DND-41 (cell line): ENCODE measurements at regions not wholly inside any gene's neighbourhood (a gene's known extent, or its start where the extent isn't known, plus 50 kb on each side); places are given as distances from the start of the nearest gene placed in this dataset.
"Not testable (repeated sequence)": the region's sequence is repeated elsewhere in the genome, so short reads cannot be mapped to it uniquely, and the experiment has no call there.

Source experiments
- ATAC-seq: fragments of 200-7000 bp; cut with Tn5 transposase; 3 replicates; pipeline ENCODE4 v1.9.1; 2021; ENCODE audit warnings: low read depth; ENCODE audit not compliant: insufficient read depth
- DNase-seq: peaks from one replicate; pipeline ENCODE4 v3.0.0-alpha.2; 2020
- H2AFZ ChIP-seq: 2 replicates; pipeline ENCODE4 v1.6.0; 2012; ENCODE audit warnings: low read depth, low read length
- H3K27ac ChIP-seq: 2 replicates; pipeline ENCODE4 v1.5.1; 2012; ENCODE audit warnings: low read length, inconsistent platforms
- H3K27me3 ChIP-seq: fragments of 200-600 bp; sonication (generic); 2 replicates; pipeline ENCODE4 v1.6.0; 2012; ENCODE audit warnings: low read length, mild to moderate bottlenecking, inconsistent platforms; ENCODE audit not compliant: insufficient read depth, poor library complexity
- H3K36me3 ChIP-seq: 2 replicates; pipeline ENCODE4 v1.5.1; 2012; ENCODE audit warnings: low read length, inconsistent platforms; ENCODE audit not compliant: insufficient read depth
- H3K4me1 ChIP-seq: 2 replicates; pipeline ENCODE4 v1.5.1; 2012; ENCODE audit warnings: mild to moderate bottlenecking, low read length; ENCODE audit not compliant: insufficient read depth
- H3K4me2 ChIP-seq: 2 replicates; pipeline ENCODE4 v1.6.0; 2012; ENCODE audit warnings: mild to moderate bottlenecking, moderate library complexity, low read length, inconsistent platforms; ENCODE audit not compliant: insufficient read depth
- H3K4me3 ChIP-seq, 2 experiments: fragments of 200-600 bp in 1 of 2; shearing (Covaris generic) in 1 of 2; 2 replicates each; pipeline ENCODE4 v1.5.1; 2012 to 2016; ENCODE audit warnings: inconsistent platforms in 2 of 2, low read length in 2 of 2, mild to moderate bottlenecking in 2 of 2, low read depth in 1 of 2, moderate library complexity in 1 of 2
- H3K79me2 ChIP-seq: 2 replicates; pipeline ENCODE4 v1.6.0; 2012; ENCODE audit warnings: low read length, inconsistent platforms; ENCODE audit not compliant: insufficient read depth
- H3K9ac ChIP-seq: 2 replicates; pipeline ENCODE4 v1.6.0; 2012; ENCODE audit warnings: low read depth, mild to moderate bottlenecking, inconsistent platforms, low read length, moderate library complexity
- H3K9me3 ChIP-seq: 2 replicates; pipeline ENCODE4 v1.5.1; 2012; ENCODE audit warnings: low read length, moderate library complexity, mild to moderate bottlenecking, inconsistent platforms; ENCODE audit not compliant: insufficient read depth, severe bottlenecking
- H4K20me1 ChIP-seq: 2 replicates; pipeline ENCODE4 v1.6.0; 2012; ENCODE audit warnings: low read length; ENCODE audit not compliant: insufficient read depth
- EZH2 ChIP-seq: IDR thresholded peaks from 3 replicates; pipeline ENCODE4 v1.6.1; 2012; ENCODE audit warnings: borderline replicate concordance, low read depth, mild to moderate bottlenecking, moderate library complexity, low read length, inconsistent platforms; ENCODE audit not compliant: severe bottlenecking
- TF ChIP-seq, protein P1 (sequence below): IDR thresholded peaks from 2 replicates; pipeline ENCODE4 v1.5.1; 2012; ENCODE audit warnings: borderline replicate concordance, low read length, moderate library complexity, mild to moderate bottlenecking; ENCODE audit not compliant: poor library complexity, severe bottlenecking; ENCODE audit errors: extremely low read depth

GRCh38 chr20:54727490-54727889 lies 252.1 kb downstream of the DOK5 start:
- H3K79me2 ChIP-seq = no peaks in the 10 kb centered on the region
- peaks cover 6% of the 10 kb centered on the region for H3K27me3 ChIP-seq
- no peaks in the 10 kb centered on the region for H4K20me1 ChIP-seq
- H2AFZ ChIP-seq = no peak overlapping the region
- no peak overlapping the region for H3K9ac ChIP-seq
- DNase-seq (no peak), ATAC-seq (no peak)
- H3K4me2 ChIP-seq = no peak overlapping the region
- H3K27ac ChIP-seq = no peak overlapping the region
- no peak for TF ChIP-seq EZH2
- TF ChIP-seq, protein P1, sequence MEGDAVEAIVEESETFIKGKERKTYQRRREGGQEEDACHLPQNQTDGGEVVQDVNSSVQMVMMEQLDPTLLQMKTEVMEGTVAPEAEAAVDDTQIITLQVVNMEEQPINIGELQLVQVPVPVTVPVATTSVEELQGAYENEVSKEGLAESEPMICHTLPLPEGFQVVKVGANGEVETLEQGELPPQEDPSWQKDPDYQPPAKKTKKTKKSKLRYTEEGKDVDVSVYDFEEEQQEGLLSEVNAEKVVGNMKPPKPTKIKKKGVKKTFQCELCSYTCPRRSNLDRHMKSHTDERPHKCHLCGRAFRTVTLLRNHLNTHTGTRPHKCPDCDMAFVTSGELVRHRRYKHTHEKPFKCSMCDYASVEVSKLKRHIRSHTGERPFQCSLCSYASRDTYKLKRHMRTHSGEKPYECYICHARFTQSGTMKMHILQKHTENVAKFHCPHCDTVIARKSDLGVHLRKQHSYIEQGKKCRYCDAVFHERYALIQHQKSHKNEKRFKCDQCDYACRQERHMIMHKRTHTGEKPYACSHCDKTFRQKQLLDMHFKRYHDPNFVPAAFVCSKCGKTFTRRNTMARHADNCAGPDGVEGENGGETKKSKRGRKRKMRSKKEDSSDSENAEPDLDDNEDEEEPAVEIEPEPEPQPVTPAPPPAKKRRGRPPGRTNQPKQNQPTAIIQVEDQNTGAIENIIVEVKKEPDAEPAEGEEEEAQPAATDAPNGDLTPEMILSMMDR = no peak
- no peaks in the 10 kb centered on the region for H3K36me3 ChIP-seq
- H3K9me3 ChIP-seq = no peaks in the 10 kb centered on the region
- no peaks in the 10 kb centered on the region for H3K4me1 ChIP-seq
- no peak overlapping the region for H3K4me3 ChIP-seq

DNA sequence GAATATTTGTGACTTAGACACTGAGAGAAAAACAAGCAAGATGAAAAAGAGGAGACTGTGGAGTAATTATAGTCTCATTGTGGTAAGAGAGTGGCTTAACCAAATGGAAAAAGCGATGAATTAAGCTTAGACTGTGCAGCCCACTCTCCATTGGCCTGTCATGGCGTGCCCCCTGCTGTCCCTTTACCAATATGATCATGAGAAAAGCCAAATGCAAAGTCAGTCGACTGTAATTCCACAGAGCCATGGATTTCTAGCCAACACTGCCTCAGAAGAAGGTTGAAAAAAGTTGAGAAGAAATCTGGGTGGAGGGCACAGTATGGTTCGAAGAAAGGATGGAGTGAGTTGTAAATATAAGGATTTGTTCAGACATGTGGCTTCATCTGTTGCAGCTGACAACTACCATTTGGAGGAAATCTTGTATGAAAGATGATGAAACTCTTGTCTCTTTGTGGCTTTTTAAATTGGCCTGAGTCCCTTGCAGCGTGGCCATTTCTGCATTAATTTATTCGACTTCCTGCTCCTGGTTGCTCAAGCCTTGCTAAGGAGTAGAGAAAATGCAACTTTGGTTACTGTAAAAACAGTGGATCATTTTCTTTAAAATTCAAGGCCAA lies 251.4 kb downstream of the DOK5 start:
- H3K4me2 ChIP-seq = no peak overlapping the region
- H3K79me2 ChIP-seq = no peaks in the 10 kb centered on the region
- no peaks in the 10 kb centered on the region for H4K20me1 ChIP-seq
- no peak for ATAC-seq
- no peak overlapping the region for H3K27ac ChIP-seq
- H3K4me1 ChIP-seq = no peaks in the 10 kb centered on the region
- DNase-seq = no peak
- no peak overlapping the region for H2AFZ ChIP-seq
- peaks cover 6% of the 10 kb centered on the region for H3K27me3 ChIP-seq
- no peaks in the 10 kb centered on the region for H3K9me3 ChIP-seq
- no peak overlapping the region for H3K9ac ChIP-seq
- H3K4me3 ChIP-seq = no peak overlapping the region
- no peak for TF ChIP-seq EZH2
- TF ChIP-seq, protein P1 = peak; percentile 21
- H3K36me3 ChIP-seq = no peaks in the 10 kb centered on the region

- H4K20me1 ChIP-seq, H3K27ac ChIP-seq, ATAC-seq, H3K9me3 ChIP-seq, H3K4me1 ChIP-seq, DNase-seq, H3K36me3 ChIP-seq, H3K4me3 ChIP-seq, H2AFZ ChIP-seq, H3K27me3 ChIP-seq, H3K4me2 ChIP-seq, H3K9ac ChIP-seq, H3K79me2 ChIP-seq: not testable (repeated sequence)
These were observed 249.9 kb downstream of the DOK5 start for GRCh38 chr20:54725266-54725665.

DNA sequence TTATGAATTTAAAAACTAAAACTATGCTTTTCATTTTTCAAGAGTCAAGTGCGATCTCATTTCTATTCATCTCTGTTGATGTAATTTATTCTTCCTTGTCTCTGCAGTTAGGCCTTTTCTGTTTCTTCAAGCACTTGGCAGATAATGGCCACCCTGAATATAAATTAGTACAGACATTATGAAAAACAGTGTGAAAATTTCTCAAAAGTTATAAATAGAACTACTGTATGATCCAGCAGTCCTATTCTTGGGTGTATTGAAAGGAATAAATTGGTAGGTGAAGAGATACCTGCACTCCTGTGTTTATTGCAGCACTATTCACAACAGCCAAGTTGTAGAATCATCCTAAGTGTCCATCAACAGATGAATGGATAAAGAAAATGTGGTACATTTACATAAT lies 248.3 kb downstream of the DOK5 start:
- no peaks in the 10 kb centered on the region for H3K4me1 ChIP-seq
- H3K4me2 ChIP-seq = no peak overlapping the region
- H3K4me3 ChIP-seq = no peak overlapping the region
- no peaks in the 10 kb centered on the region for H4K20me1 ChIP-seq
- no peak overlapping the region for H3K9ac ChIP-seq
- no peaks in the 10 kb centered on the region for H3K36me3 ChIP-seq
- DNase-seq (no peak), ATAC-seq (no peak)
- H3K9me3 ChIP-seq = no peaks in the 10 kb centered on the region
- TF ChIP-seq, protein P1 = no peak
- TF ChIP-seq EZH2 = no peak
- H2AFZ ChIP-seq = no peak overlapping the region
- H3K27ac ChIP-seq = no peak overlapping the region
- no peaks in the 10 kb centered on the region for H3K79me2 ChIP-seq
- H3K27me3 ChIP-seq = no peaks in the 10 kb centered on the region
